GM23338 (cell line): ENCODE measurements at regions not wholly inside any gene's neighbourhood (a gene's known extent, or its start where the extent isn't known, plus 50 kb on each side); places are given as distances from the start of the nearest gene placed in this dataset.

ENCODE experiments used
- ATAC-seq: fragments of 200-7000 bp; cut with Tn5 transposase; 3 replicates; pipeline ENCODE4 v1.9.1; 2020
- DNase-seq: peaks from one replicate; pipeline ENCODE4 v3.0.0-alpha.2; 2015; ENCODE audit warnings: low spot score
- H2AFZ ChIP-seq: fragments of 200-600 bp; sonication (generic); 2 replicates; pipeline ENCODE4 v1.8.0; 2016; ENCODE audit warnings: antibody characterized with exemption, mild to moderate bottlenecking, moderate library complexity
- H3F3A ChIP-seq: fragments of 200-600 bp; sonication (generic); replicated peaks from 2 replicates; pipeline ENCODE4 v1.8.0; 2017; ENCODE audit warnings: antibody characterized with exemption, mixed run types, low read depth
- H3K27ac ChIP-seq: fragments of 200-600 bp; sonication (generic); 2 replicates; pipeline ENCODE4 v1.6.1; 2016; ENCODE audit warnings: low read depth
- H3K27me3 ChIP-seq: fragments of 200-600 bp; sonication (generic); 2 replicates; pipeline ENCODE4 v1.8.0; 2016; ENCODE audit warnings: mild to moderate bottlenecking, mixed run types, moderate library complexity; ENCODE audit not compliant: insufficient read depth
- H3K36me3 ChIP-seq: fragments of 200-600 bp; sonication (generic); 2 replicates; pipeline ENCODE4 v1.8.0; 2016; ENCODE audit warnings: mild to moderate bottlenecking; ENCODE audit not compliant: insufficient read depth
- H3K4me1 ChIP-seq: fragments of 200-600 bp; sonication (generic); 2 replicates; pipeline ENCODE4 v1.8.0; 2016; ENCODE audit warnings: mild to moderate bottlenecking, moderate library complexity; ENCODE audit not compliant: insufficient read depth
- H3K4me2 ChIP-seq: fragments of 200-600 bp; sonication (generic); 2 replicates; pipeline ENCODE4 v1.7.1; 2017; ENCODE audit warnings: mixed run types
- H3K4me3 ChIP-seq: fragments of 200-600 bp; sonication (generic); 2 replicates; pipeline ENCODE4 v1.6.1; 2016; ENCODE audit warnings: mixed run types
- H3K79me2 ChIP-seq: fragments of 200-600 bp; sonication (generic); replicated peaks from 2 replicates; pipeline ENCODE4 v1.8.0; 2017; ENCODE audit warnings: mild to moderate bottlenecking; ENCODE audit not compliant: insufficient read depth
- H3K9me2 ChIP-seq: fragments of 200-600 bp; sonication (generic); 2 replicates; pipeline ENCODE4 v1.8.0; 2017; ENCODE audit not compliant: insufficient read depth
- H4K20me1 ChIP-seq: fragments of 200-600 bp; sonication (generic); replicated peaks from 2 replicates; pipeline ENCODE4 v1.8.0; 2017; ENCODE audit warnings: mild to moderate bottlenecking; ENCODE audit not compliant: insufficient read depth
- H3K27ac Mint-ChIP-seq: 2 replicates; pipeline ENCODE4 v1.8.0; 2020; ENCODE audit warnings: inconsistent platforms, mild to moderate bottlenecking, moderate library complexity, mixed read lengths
- H3K27me3 Mint-ChIP-seq: 3 replicates; pipeline ENCODE4 v1.8.0; 2022; ENCODE audit warnings: low read depth, mild to moderate bottlenecking, moderate library complexity, mixed read lengths, inconsistent platforms; ENCODE audit not compliant: insufficient read depth, poor library complexity
- H3K36me3 Mint-ChIP-seq: 3 replicates; pipeline ENCODE4 v1.8.0; 2021; ENCODE audit warnings: low read depth, mild to moderate bottlenecking, inconsistent platforms, moderate library complexity, mixed read lengths
- H3K4me1 Mint-ChIP-seq: 3 replicates; pipeline ENCODE4 v1.8.0; 2020; ENCODE audit warnings: mild to moderate bottlenecking, inconsistent platforms, mixed read lengths
- H3K4me3 Mint-ChIP-seq: 3 replicates; pipeline ENCODE4 v1.8.0; 2021; ENCODE audit warnings: moderate library complexity, mild to moderate bottlenecking, inconsistent platforms, mixed read lengths
- H3K9me3 Mint-ChIP-seq: 3 replicates; pipeline ENCODE4 v1.8.0; 2020; ENCODE audit warnings: moderate library complexity, mild to moderate bottlenecking, inconsistent platforms, mixed read lengths
- EZH2phosphoT487 ChIP-seq: fragments of 200-600 bp; sonication (generic); IDR thresholded peaks from one replicate; pipeline ENCODE4 v1.8.1; 2018; ENCODE audit warnings: antibody characterized with exemption; ENCODE audit not compliant: unreplicated experiment
- JUNB ChIP-seq: IDR thresholded peaks from one replicate; pipeline ENCODE4 v1.6.1; 2016; ENCODE audit warnings: antibody characterized with exemption; ENCODE audit not compliant: unreplicated experiment
- NANOG ChIP-seq: IDR thresholded peaks from 2 replicates; pipeline ENCODE4 v1.6.1; 2016; ENCODE audit warnings: antibody characterized with exemption, borderline replicate concordance
- POLR2AphosphoS5 ChIP-seq: IDR thresholded peaks from 2 replicates; pipeline ENCODE4 v1.6.1; 2016; ENCODE audit warnings: antibody characterized with exemption, low read depth
- REST ChIP-seq: IDR thresholded peaks from one replicate; pipeline ENCODE4 v1.6.1; 2018; ENCODE audit warnings: antibody characterized with exemption; ENCODE audit not compliant: unreplicated experiment
- ZNF114 ChIP-seq: fragments of 250-450 bp; sonication (Bioruptor Pico); IDR thresholded peaks from 2 replicates; pipeline ENCODE4 v1.5.0; 2020; ENCODE audit warnings: mild to moderate bottlenecking, moderate library complexity
- ZNF331 ChIP-seq: fragments of 250-450 bp; sonication (Bioruptor Pico); IDR thresholded peaks from 2 replicates; pipeline ENCODE4 v1.5.0; 2020; ENCODE audit warnings: low read depth, mild to moderate bottlenecking, moderate library complexity
- ZNF462 ChIP-seq: fragments of 250-450 bp; sonication (Bioruptor Pico); IDR thresholded peaks from 2 replicates; pipeline ENCODE4 v1.5.0; 2020; ENCODE audit warnings: mild to moderate bottlenecking, moderate library complexity
- TF ChIP-seq, protein P1 (sequence below): IDR thresholded peaks from 2 replicates; pipeline ENCODE4 v1.6.1; 2016; ENCODE audit warnings: antibody characterized with exemption
- TF ChIP-seq, protein P2 (sequence below), 2 experiments: fragments of 200-600 bp in 1 of 2; sonication (generic) in 1 of 2; conservative IDR thresholded peaks; 2 replicates each; pipeline versions ENCODE4 v1.5.1 to v1.6.1; 2016 to 2017; ENCODE audit warnings: antibody characterized with exemption in 2 of 2, low read depth in 2 of 2, mild to moderate bottlenecking in 2 of 2, moderate library complexity in 1 of 2

DNA sequence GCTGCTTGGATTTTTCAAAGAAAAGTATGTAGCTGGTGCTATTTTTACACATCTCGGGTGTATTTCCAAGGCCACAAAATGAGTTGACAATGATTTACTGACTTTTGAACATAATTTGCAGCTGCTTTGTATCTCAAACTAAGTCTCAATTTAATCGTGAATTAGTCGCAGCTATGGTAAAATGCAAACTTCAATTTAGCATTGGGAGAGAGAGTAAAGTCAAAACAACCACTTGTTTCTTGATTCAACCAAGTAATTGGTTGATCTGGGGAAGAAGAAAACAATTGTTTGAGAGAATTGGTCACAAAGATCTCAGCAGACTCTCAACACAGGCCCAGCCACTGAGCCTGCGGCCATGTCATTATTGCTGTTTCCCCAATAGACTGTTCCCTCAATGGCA, 75.0 kb upstream of the DYRK2 start:
- Mint-ChIP-seq H3K27ac (no peak overlapping the region), H3K9me3 (no peaks in the 10 kb centered on the region), H3K4me1 (peaks cover 2% of the 10 kb centered on the region; the same call in 1 of the 3 replicates), H3K4me3 (no peak overlapping the region), H3K27me3 (no peaks in the 10 kb centered on the region), H3K36me3 (no peaks in the 10 kb centered on the region)
- ATAC-seq = no peak
- Histone ChIP-seq H3K9me2 (peaks cover 13% of the 10 kb centered on the region), H3F3A (no peaks in the 10 kb centered on the region), H3K4me3 (no peak overlapping the region), H3K27ac (no peak overlapping the region), H3K36me3 (no peaks in the 10 kb centered on the region), H3K27me3 (no peaks in the 10 kb centered on the region), H3K4me1 (no peaks in the 10 kb centered on the region), H3K79me2 (no peaks in the 10 kb centered on the region), H3K4me2 (no peak overlapping the region), H4K20me1 (no peaks in the 10 kb centered on the region), H2AFZ (no peak overlapping the region)
- TF ChIP-seq ZNF114 (no peak), POLR2AphosphoS5 (no peak), REST (no peak), EZH2phosphoT487 (no peak), ZNF462 (CRISPR knock-in tag) (no peak), ZNF331 (CRISPR knock-in tag) (no peak), NANOG (no peak), JUNB (no peak)
- TF ChIP-seq, protein P1, sequence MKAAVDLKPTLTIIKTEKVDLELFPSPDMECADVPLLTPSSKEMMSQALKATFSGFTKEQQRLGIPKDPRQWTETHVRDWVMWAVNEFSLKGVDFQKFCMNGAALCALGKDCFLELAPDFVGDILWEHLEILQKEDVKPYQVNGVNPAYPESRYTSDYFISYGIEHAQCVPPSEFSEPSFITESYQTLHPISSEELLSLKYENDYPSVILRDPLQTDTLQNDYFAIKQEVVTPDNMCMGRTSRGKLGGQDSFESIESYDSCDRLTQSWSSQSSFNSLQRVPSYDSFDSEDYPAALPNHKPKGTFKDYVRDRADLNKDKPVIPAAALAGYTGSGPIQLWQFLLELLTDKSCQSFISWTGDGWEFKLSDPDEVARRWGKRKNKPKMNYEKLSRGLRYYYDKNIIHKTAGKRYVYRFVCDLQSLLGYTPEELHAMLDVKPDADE = no peak
- TF ChIP-seq, protein P2, sequence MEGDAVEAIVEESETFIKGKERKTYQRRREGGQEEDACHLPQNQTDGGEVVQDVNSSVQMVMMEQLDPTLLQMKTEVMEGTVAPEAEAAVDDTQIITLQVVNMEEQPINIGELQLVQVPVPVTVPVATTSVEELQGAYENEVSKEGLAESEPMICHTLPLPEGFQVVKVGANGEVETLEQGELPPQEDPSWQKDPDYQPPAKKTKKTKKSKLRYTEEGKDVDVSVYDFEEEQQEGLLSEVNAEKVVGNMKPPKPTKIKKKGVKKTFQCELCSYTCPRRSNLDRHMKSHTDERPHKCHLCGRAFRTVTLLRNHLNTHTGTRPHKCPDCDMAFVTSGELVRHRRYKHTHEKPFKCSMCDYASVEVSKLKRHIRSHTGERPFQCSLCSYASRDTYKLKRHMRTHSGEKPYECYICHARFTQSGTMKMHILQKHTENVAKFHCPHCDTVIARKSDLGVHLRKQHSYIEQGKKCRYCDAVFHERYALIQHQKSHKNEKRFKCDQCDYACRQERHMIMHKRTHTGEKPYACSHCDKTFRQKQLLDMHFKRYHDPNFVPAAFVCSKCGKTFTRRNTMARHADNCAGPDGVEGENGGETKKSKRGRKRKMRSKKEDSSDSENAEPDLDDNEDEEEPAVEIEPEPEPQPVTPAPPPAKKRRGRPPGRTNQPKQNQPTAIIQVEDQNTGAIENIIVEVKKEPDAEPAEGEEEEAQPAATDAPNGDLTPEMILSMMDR (conservative IDR thresholded peaks at IDR 0.05; ENCODE audit: low read depth in 2 of 2) = no peak
- DNase-seq = no peak
